H1 (cell line): ENCODE measurements at regions not wholly inside any gene's neighbourhood (a gene's known extent, or its start where the extent isn't known, plus 50 kb on each side); places are given as distances from the start of the nearest gene placed in this dataset.

Experiments
- CTBP2 ChIP-seq: IDR thresholded peaks from 2 replicates; pipeline ENCODE4 v1.7.0; 2011; ENCODE audit warnings: borderline replicate concordance, mild to moderate bottlenecking, moderate library complexity, mixed read lengths, low read length; ENCODE audit not compliant: insufficient read depth, insufficient read length

DNA sequence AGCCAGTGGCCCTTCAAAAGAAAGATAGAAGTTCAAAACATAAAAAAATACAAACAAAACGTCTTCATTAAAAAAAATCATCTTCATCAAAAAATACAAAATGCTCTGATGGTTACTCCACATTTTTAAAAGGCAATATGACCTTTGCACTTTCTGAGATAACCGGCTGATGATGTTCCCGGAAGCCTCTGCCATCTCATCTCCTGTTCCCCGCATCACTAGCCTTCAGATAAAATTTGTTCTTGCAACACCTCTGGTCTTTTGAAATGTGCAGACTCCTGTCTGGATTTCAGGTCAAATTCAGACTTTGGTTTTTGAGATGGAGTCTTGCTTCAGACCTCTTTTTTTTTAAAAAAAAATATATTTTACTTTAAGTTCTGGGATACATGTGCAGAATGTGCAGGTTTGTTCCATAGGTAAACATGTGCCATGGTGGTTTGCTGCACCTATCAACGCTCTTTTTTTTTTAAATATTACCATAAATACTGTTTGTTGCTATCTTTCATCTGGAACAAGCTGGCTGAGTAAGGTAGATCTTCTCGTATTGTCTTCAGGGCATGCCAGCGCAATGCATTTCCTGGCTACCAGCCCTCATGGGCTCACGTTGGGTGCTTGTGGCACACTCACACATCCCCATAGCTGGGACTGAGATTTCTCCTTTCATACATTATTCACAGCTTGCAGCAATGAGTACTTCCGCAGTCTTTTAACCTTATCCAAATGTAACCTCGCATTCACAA lies 418.9 kb upstream of the ARGLU1 start (continued):
- no peak for TF ChIP-seq CTBP2
